RWPE2 (cell line): ENCODE measurements at regions not wholly inside any gene's neighbourhood (a gene's known extent, or its start where the extent isn't known, plus 50 kb on each side); places are given as distances from the start of the nearest gene placed in this dataset.

Source experiments
- ATAC-seq: fragments of 200-7000 bp; cut with Tn5 transposase; 3 replicates; pipeline ENCODE4 v1.9.1; 2021; ENCODE audit warnings: low read depth
- DNase-seq: peaks from one replicate; pipeline ENCODE4 v3.0.0-alpha.2; 2020; ENCODE audit warnings: low spot score
- H3K27ac ChIP-seq: fragments of 450-650 bp; 2 replicates; pipeline ENCODE4 v1.5.1; 2017; ENCODE audit warnings: mild to moderate bottlenecking; ENCODE audit not compliant: poor library complexity, severe bottlenecking
- H3K27me3 ChIP-seq: fragments of 250-450 bp; sonication (Bioruptor Pico); 2 replicates; pipeline ENCODE4 v1.5.1; 2021; ENCODE audit warnings: mild to moderate bottlenecking, moderate library complexity; ENCODE audit not compliant: insufficient read depth, poor library complexity, severe bottlenecking
- H3K36me3 ChIP-seq: fragments of 250-450 bp; sonication (Bioruptor Pico); 2 replicates; pipeline ENCODE4 v1.5.1; 2020; ENCODE audit warnings: low read depth, mild to moderate bottlenecking, moderate library complexity
- H3K4me1 ChIP-seq: fragments of 250-450 bp; sonication (Bioruptor Pico); 2 replicates; pipeline ENCODE4 v1.5.1; 2021; ENCODE audit warnings: mild to moderate bottlenecking, moderate library complexity; ENCODE audit not compliant: insufficient read depth, poor library complexity, severe bottlenecking
- H3K4me3 ChIP-seq: fragments of 250-450 bp; sonication (Bioruptor Pico); 2 replicates; pipeline ENCODE4 v1.5.1; 2021; ENCODE audit warnings: mild to moderate bottlenecking, moderate library complexity; ENCODE audit not compliant: severe bottlenecking
- H3K9me3 ChIP-seq: fragments of 250-450 bp; sonication (Bioruptor Pico); 2 replicates; pipeline ENCODE4 v1.5.1; 2021; ENCODE audit warnings: mild to moderate bottlenecking, moderate library complexity; ENCODE audit not compliant: severe bottlenecking
- CTCF ChIP-seq: fragments of 450-650 bp; IDR thresholded peaks from one replicate; pipeline ENCODE4 v1.5.1; 2017; ENCODE audit warnings: mild to moderate bottlenecking, moderate library complexity; ENCODE audit not compliant: poor library complexity, severe bottlenecking

DNA sequence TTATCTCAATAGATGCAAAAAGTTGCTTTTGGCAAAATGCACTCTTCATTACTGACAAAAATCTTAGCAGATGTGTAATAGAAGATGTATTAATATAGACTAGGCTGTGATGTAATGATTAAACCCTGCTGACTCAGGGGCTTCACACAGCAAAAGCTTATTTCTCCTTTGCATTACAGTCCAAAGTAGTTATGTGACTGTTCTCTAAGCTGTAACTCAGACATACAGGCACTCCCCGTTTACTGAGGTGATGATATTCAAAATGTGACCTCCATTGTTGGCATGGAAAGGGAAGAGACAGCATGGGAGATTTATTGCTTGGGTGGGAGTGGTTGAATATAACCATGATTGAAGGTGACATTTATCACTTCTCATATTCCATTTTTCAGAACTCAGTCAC, 331.5 kb downstream of the SNAPC1 start:
- Histone ChIP-seq H3K27ac (no peak overlapping the region), H3K36me3 (no peaks in the 10 kb centered on the region), H3K9me3 (no peaks in the 10 kb centered on the region), H3K27me3 (no peaks in the 10 kb centered on the region), H3K4me1 (no peaks in the 10 kb centered on the region), H3K4me3 (no peak overlapping the region)
- ATAC-seq (no peak), DNase-seq (no peak)
- TF ChIP-seq CTCF: no peak

DNA sequence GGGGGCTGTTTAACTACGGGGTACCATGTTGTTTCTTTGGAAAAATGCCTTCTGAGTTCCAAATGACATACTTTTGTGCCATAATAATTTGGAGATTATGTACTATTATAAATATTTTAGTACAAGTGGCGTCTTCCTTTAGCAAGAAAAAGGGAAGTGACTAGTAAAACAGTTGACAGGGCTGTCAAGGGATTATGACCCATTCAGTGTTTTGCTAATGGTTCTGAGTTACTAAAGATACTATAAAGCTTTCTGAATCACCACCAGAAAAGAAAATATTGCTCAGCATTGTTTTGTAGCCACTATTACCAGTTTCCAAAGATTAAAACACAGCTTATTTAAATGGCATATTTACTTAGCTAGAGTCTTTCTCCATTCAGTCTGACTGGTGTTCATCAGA, 334.9 kb downstream of the SNAPC1 start:
- Histone ChIP-seq H3K9me3 (no peaks in the 10 kb centered on the region), H3K4me3 (no peak overlapping the region), H3K36me3 (no peaks in the 10 kb centered on the region), H3K4me1 (no peaks in the 10 kb centered on the region), H3K27ac (no peak overlapping the region), H3K27me3 (no peaks in the 10 kb centered on the region)
- DNase-seq (no peak), ATAC-seq (no peak)
- no peak for TF ChIP-seq CTCF

GRCh38 chr14:62097824-62098223, 335.6 kb downstream of the SNAPC1 start:
- DNase-seq (no peak), ATAC-seq (no peak)
- Histone ChIP-seq H3K27ac (no peak overlapping the region), H3K9me3 (no peaks in the 10 kb centered on the region), H3K4me3 (no peak overlapping the region), H3K4me1 (no peaks in the 10 kb centered on the region), H3K36me3 (no peaks in the 10 kb centered on the region), H3K27me3 (no peaks in the 10 kb centered on the region)
- no peak for TF ChIP-seq CTCF

DNA sequence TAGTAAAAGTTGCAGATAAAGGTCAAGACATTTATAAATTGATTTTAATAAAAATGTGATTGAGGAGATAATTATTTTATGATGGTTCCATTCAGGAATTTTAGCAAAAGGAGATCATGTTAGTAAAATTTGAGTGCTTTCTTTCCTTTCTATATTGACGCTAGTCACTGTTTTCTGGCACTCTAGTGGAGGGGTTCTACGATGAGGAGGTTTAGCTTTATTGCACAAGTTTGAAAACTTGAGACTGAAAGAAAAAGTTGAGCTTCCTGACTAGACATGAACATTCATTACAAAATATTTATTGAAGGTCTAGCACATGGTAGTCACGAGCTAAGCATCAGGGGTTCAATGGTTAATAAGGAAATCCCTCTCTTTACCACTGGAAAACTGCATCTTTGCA, 336.1 kb downstream of the SNAPC1 start:
- Histone ChIP-seq H3K36me3 (no peaks in the 10 kb centered on the region), H3K4me3 (no peak overlapping the region), H3K4me1 (no peaks in the 10 kb centered on the region), H3K9me3 (no peaks in the 10 kb centered on the region), H3K27ac (no peak overlapping the region), H3K27me3 (no peaks in the 10 kb centered on the region)
- no peak for TF ChIP-seq CTCF
- DNase-seq (no peak), ATAC-seq (no peak)

DNA sequence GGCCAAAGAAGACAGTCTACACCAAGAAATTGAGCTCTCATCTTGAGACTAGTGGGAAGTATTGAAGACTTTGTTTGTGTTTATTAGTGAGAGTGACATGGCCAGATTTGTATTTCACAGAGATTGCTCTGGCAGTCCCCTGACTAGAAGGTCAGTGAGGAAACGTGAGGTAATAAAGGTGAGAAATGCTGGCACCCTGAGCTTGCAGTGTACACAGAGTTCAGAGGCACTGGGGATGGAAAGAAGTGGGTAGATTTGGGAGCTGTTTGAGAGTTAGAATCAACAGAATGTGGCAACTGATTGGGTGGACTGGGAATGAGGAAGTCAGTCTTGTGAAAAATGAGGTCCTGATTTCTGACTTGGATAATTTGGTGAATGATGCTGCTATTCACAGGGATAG, 336.9 kb downstream of the SNAPC1 start:
- DNase-seq (no peak), ATAC-seq (no peak)
- H3K4me1 ChIP-seq: no peaks in the 10 kb centered on the region
- H3K9me3 ChIP-seq: no peaks in the 10 kb centered on the region
- H3K4me3 ChIP-seq: no peak overlapping the region
- no peaks in the 10 kb centered on the region for H3K36me3 ChIP-seq
- no peak overlapping the region for H3K27ac ChIP-seq
- H3K27me3 ChIP-seq: no peaks in the 10 kb centered on the region
- no peak for TF ChIP-seq CTCF
